Esophagus squamous epithelium (tissue), 5 donors: ENCODE measurements at regions not wholly inside any gene's neighbourhood (a gene's known extent, or its start where the extent isn't known, plus 50 kb on each side); places are given as distances from the start of the nearest gene placed in this dataset.
"Not testable (repeated sequence)": the region's sequence is repeated elsewhere in the genome, so short reads cannot be mapped to it uniquely, and the experiment has no call there.

ENCODE experiments used
- DNase-seq: peaks from one replicate; lab custom pipeline; 2025; lab: John Stamatoyannopoulos, UW
- H3K27ac ChIP-seq, 4 donors: fragments of 200-600 bp; sonication (generic); one replicate each; pipeline ENCODE4 v1.5.1; 2016 to 2019; ENCODE audit warnings: mild to moderate bottlenecking in 1 of 4
- H3K27me3 ChIP-seq, 4 donors: fragments of 200-600 bp; sonication (generic); 1 replicate in 3 of 4; 2 replicates in 1 of 4; pipeline versions ENCODE4 v1.5.1 to v1.6.0; 2017 to 2021; ENCODE audit warnings: antibody characterized with exemption in 1 of 4
- H3K36me3 ChIP-seq, 3 donors: fragments of 200-600 bp; sonication (generic); one replicate each; pipeline ENCODE4 v1.5.1; 2016 to 2019
- H3K4me1 ChIP-seq, 3 donors: fragments of 200-600 bp; sonication (generic); one replicate each; pipeline ENCODE4 v1.5.1; 2017 to 2019
- H3K4me3 ChIP-seq, 4 donors: fragments of 200-600 bp; sonication (generic); 1 replicate in 3 of 4; 2 replicates in 1 of 4; pipeline ENCODE4 v1.5.1; 2016 to 2019; ENCODE audit warnings: mild to moderate bottlenecking in 2 of 4, moderate library complexity in 1 of 4
- H3K9me3 ChIP-seq, 3 donors: fragments of 200-600 bp; sonication (generic); one replicate each; pipeline ENCODE4 v1.5.1; 2016 to 2019
- CTCF ChIP-seq, 6 experiments: fragments of 450-650 bp in 4 of 6; fragments of 200-600 bp in 2 of 6; sonication (generic) in 2 of 6; IDR thresholded peaks; one replicate each; pipeline ENCODE4 v1.5.1; 2016 to 2019; ENCODE audit warnings: antibody characterized with exemption in 6 of 6, mild to moderate bottlenecking in 4 of 6, moderate library complexity in 4 of 6
- POLR2A ChIP-seq, 4 donors: fragments of 450-650 bp; IDR thresholded peaks; one replicate each; pipeline ENCODE4 v1.6.1; 2017; ENCODE audit warnings: antibody characterized with exemption in 4 of 4, mild to moderate bottlenecking in 4 of 4, moderate library complexity in 3 of 4
- WGBS, 2 donors: methylation state at CpG; one replicate each; pipeline ENCODE4 v1.1.5; 2018; 5-methylcytosine and 5-hydroxymethylcytosine counted together
- intact Hi-C: fragments of 100-400 bp; cut with DNase I; formaldehyde crosslinking; loops from one replicate; pipeline ENCODE4 v1.15.0; 2022
- donor health status: DM: yes; HTN: yes; CAD: no.

DNA sequence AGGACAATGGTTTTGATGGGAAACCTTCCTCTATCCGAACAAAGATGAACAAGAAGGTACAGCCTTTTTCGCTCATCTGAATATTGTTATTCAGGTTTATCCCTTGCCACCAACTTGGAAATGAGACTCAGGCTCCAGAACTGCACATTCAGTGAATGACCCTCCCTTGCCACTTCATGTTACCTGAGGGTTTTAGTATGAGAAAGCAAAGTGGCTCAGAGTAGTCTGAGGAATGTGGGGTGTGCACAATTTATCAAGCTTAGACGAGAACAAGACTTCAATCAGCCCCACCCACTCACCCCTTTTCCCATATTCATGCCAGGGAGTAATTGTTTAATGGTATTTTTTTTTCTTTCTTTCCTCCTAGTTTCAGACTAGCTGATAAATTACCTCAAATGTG lies 265.3 kb upstream of the POU1F1 start:
- 66 to 74% methylated on average over 3 of the region's 3 CpGs for WGBS, 2 donors
- DNase-seq, result no peak
- intact Hi-C loops, result no loop called here
- Histone ChIP-seq H3K36me3 (no peaks in the 10 kb centered on the region), H3K4me3 (no peak overlapping the region), H3K27me3 (no peaks in the 10 kb centered on the region), H3K9me3 (no peaks in the 10 kb centered on the region), H3K4me1 (no peaks in the 10 kb centered on the region), H3K27ac (no peak overlapping the region)
- TF ChIP-seq POLR2A (IDR thresholded peaks at IDR 0.05), result no peak
- no peak for TF ChIP-seq CTCF (IDR thresholded peaks at IDR 0.05)

GRCh38 chr3:87538722-87539121 lies 262.3 kb upstream of the POU1F1 start:
- H3K4me1 ChIP-seq, H3K27me3 ChIP-seq, H3K9me3 ChIP-seq, DNase-seq, H3K4me3 ChIP-seq, H3K27ac ChIP-seq, H3K36me3 ChIP-seq, intact Hi-C loops: not testable (repeated sequence)
- WGBS, 2 donors, result 84 to 86% methylated on average over 4 to 5 of the region's 5 CpGs

DNA sequence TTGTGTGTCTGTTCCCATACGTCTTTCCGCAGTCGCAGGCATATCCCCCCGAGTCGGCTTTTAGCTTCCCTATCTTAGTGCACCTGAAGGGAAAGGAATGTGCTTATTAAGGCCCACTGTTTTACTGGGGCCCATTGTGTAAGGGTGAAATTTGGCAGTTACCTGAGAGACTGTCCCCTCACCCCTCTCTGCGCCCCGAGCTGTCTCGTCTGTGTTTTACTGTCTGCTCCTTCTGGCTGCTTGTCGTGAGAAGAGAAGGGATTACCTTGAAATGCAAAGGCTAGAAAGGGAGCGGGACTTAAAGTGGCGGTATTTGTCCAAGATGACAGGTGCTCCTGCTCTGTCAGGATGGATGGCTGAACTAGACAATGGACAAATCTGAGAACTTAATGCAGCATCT lies 233.0 kb upstream of the POU1F1 start:
- TF ChIP-seq POLR2A (IDR thresholded peaks at IDR 0.05) (no peak), CTCF (IDR thresholded peaks at IDR 0.05) (no peak)
- Histone ChIP-seq H3K4me3 (no peak overlapping the region), H3K36me3 (no peaks in the 10 kb centered on the region), H3K27ac (no peak overlapping the region), H3K4me1 (no peaks in the 10 kb centered on the region), H3K27me3 (no peaks in the 10 kb centered on the region), H3K9me3 (no peaks in the 10 kb centered on the region)
- WGBS, 2 donors, result 32 to 43% methylated on average over 11 of the region's 11 CpGs
- DNase-seq, result no peak
- intact Hi-C loops, result no loop called here

DNA sequence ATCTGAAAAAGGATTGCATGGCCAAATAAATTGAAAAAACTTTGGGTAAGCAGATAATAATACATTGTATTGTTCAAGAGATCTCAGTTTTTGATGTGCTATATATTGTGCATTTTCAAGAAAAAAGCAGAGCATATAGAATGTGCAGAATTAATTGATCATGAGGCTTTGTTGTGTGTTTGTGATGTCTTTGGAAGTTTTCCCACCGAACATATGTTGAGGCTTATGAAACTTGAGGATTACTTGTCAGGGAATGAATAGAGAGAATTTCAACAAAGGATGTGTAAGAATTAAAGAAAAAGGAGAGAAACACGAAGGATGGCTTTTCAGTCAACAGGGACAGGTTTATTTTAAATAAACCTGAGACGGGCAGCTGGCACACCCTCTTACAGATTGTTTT lies 232.5 kb upstream of the POU1F1 start:
- no peak for DNase-seq
- 17 to 40% methylated on average over 3 of the region's 3 CpGs for WGBS, 2 donors
- H3K27me3 ChIP-seq, result no peaks in the 10 kb centered on the region
- H3K36me3 ChIP-seq, result no peaks in the 10 kb centered on the region
- H3K27ac ChIP-seq, result no peak overlapping the region
- intact Hi-C loops, result no loop called here
- H3K4me3 ChIP-seq, result no peak overlapping the region
- no peaks in the 10 kb centered on the region for H3K9me3 ChIP-seq
- no peaks in the 10 kb centered on the region for H3K4me1 ChIP-seq
- TF ChIP-seq POLR2A (IDR thresholded peaks at IDR 0.05) (no peak), CTCF (IDR thresholded peaks at IDR 0.05) (no peak)

DNA sequence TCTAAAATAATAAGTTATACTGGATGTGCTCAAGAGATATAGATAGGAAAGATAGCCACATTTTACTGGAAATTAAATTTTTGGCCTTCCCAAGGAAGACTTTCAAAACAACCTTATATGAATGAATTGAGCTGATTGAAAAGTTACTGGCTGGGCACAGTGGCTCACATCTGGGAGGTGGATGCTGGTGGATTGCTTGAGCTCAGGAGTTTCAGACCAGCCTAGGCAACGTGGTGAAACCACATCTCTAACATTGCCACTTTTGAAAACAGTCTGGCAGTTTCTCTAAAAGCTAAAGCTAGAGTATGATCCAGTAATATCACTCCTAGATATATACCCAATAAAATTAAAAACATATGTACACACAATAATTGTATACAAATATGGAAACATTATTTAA lies 231.4 kb upstream of the POU1F1 start:
- Histone ChIP-seq H3K27me3 (no peaks in the 10 kb centered on the region), H3K36me3 (no peaks in the 10 kb centered on the region), H3K27ac (no peak overlapping the region), H3K4me1 (no peaks in the 10 kb centered on the region), H3K9me3 (no peaks in the 10 kb centered on the region), H3K4me3 (no peak overlapping the region)
- 25 to 78% methylated on average over 1 of the region's 1 CpG for WGBS, 2 donors
- no peak for TF ChIP-seq CTCF (IDR thresholded peaks at IDR 0.05)
- no peak for TF ChIP-seq POLR2A (IDR thresholded peaks at IDR 0.05)
- no peak for DNase-seq
- intact Hi-C loops, result no loop called here

- Histone ChIP-seq H3K27ac (no peak overlapping the region), H3K27me3 (no peaks in the 10 kb centered on the region), H3K4me1 (no peaks in the 10 kb centered on the region), H3K9me3 (no peaks in the 10 kb centered on the region), H3K4me3 (no peak overlapping the region), H3K36me3 (no peaks in the 10 kb centered on the region)
- TF ChIP-seq POLR2A (IDR thresholded peaks at IDR 0.05) (no peak), CTCF (IDR thresholded peaks at IDR 0.05) (peak in 5 of 6 experiments; percentile 38 to 72 (median 59))
- no peak for DNase-seq
- intact Hi-C loops, result no loop called here
- 34 to 41% methylated on average over 8 of the region's 8 CpGs for WGBS, 2 donors
Observed at GRCh38 chr3:87503900-87504498, 227.6 kb upstream of the POU1F1 start.
